GM18873 (cell line): ENCODE measurements at regions not wholly inside any gene's neighbourhood (a gene's known extent, or its start where the extent isn't known, plus 50 kb on each side); places are given as distances from the start of the nearest gene placed in this dataset.
"Not testable (repeated sequence)": the region's sequence is repeated elsewhere in the genome, so short reads cannot be mapped to it uniquely, and the experiment has no call there.

Source experiments
- ATAC-seq: cut with Tn5 transposase; IDR thresholded peaks from one replicate; pipeline ENCODE4 v1.9.1; 2021; ENCODE audit warnings: mild to moderate bottlenecking, moderate library complexity, moderate number of reproducible peaks; ENCODE audit not compliant: unreplicated experiment, low FRiP score

- no peak for ATAC-seq
Observed at GRCh38 chr1:38488162-38488898, 371.2 kb downstream of the RRAGC start.

DNA sequence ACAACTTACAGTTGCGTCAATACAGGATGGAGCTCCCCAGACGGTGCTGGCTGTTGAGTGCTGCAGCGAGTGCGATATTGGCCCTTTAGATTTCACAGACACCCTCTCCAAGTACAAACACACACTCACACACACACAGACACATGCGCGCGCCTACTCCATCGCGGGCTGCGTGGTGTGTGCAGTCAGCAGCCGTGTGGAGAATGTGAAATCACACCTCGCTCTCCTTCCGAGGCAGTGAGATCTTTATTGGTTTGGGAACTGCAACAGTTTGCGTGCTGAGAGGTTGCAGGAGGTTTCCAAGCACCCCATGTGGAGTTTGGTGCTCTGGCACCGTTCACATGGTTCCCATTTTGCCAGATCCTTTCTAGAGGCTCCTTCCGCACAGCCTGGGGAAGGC lies 372.2 kb downstream of the RRAGC start:
- no peak for ATAC-seq

- ATAC-seq, result no peak
Observed at GRCh38 chr1:38486085-38486484, 373.5 kb downstream of the RRAGC start.

GRCh38 chr1:38481871-38482826 lies 377.4 kb downstream of the RRAGC start:
- no peak for ATAC-seq

DNA sequence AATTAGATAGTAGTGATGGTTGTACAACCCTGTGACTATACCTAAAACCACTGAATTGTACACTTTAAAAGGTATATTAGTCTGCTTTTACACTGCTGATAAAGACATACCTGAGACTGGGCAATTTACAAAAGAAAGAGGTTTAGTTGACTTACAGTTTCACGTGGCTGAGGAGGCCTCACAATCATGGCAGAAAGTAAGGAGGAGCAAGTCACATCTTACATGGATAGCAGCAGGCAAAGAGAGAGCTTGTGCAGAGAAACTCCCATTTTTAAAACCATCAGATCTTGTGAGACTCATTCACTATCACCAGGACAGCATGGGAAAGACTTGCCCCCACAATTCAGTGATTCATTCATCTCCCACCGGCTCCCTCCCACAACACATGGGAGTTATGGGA lies 379.9 kb downstream of the RRAGC start:
- ATAC-seq, result not testable (repeated sequence)

GRCh38 chr1:38477811-38478210 lies 381.8 kb downstream of the RRAGC start:
- no peak for ATAC-seq

- no peak for ATAC-seq
Observed at GRCh38 chr1:38476850-38477178, 382.8 kb downstream of the RRAGC start.

DNA sequence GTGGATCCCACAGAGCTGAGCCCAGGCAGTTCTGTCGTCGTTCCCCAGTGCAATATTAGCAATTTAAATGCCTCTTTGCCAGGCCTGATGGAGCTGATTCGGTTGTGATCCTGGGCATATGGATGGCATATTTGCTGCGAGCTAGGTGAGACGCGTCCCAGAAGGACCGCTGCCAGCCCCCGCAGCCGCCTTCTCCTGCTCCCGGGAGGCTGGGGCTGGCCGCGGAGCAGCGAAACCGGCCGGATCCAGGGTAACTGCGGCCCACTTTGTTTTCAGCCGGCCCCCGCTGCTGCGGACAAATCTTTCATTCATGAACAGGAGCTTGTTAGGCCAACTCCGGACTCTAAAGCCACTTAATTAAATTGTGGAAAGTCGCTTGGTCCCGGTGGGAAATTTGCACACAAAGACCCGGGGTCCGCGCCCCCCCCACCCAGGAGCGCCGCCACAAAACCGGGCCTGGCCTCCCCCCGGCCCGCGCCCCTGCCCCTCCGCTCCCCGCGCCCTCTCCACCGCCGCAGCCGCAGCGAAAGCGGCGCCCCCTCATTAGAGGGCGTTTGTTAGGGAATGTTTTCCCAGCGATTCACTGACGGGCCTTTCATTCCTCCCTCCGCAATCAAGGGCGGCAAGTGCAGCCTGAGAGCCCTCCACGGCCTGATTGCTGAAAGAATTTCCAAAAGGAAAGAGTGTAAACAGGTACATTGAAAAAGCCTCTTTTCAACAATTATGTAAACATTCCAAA lies 383.3 kb downstream of the RRAGC start:
- ATAC-seq, result no peak

DNA sequence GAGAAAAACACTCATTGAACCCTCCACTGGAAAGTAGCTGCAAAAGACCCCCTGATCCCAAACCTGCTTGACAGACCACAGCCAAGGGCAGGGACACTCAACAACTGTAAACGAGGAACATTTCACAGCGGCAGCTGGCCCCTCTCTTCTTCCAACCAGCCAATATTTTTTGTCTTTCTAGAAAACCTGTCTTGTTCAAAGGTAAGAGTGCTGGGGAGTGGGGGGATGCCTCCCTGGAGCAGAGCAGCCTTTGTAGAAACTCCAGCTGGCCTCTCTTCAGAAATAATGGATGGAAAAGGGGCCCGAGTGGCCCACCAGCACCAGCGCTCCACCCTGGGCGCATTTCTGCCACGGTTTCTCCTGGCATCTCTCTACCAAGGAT lies 384.0 kb downstream of the RRAGC start:
- no peak for ATAC-seq

DNA sequence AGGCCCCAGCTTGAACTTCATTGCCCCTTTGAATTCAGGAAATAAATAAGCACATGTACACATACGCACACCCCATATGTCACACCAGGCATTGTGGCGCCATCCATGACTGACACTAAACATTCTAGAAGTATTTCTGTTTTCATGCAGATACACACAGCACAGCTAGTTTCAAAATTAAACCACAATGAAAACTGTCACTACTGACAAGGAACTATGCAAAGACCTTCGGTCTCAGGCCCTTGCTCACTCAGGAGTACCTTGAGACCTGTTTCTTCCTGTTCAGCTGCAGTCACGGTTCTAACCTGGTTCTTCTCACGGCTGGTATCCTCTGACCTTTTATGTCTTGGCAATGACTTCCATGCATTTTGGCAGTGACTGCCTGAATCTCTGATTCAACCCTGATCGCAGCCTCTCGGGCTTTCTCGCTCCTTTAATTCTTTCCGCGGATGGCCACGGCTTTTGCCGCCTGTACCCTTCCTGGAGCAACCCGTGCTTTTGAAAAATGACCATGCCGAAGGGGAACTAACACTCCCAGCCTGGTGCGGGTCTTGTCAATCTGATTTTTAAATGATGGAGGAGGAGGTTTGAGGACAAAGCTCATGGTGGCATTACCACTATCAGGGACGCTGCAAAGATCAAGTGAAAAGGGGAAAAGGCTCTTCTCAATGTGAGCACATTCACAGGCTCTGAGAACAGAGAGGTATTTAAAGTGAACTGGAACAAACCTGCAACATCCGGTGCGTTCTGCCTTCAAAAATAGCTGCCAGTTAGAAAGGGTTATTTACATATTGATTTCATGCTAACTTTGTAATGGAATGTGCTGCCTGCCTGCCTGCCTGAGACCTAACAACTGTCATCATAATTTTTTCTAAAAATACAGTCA lies 384.6 kb downstream of the RRAGC start:
- peak; percentile 78 for ATAC-seq

DNA sequence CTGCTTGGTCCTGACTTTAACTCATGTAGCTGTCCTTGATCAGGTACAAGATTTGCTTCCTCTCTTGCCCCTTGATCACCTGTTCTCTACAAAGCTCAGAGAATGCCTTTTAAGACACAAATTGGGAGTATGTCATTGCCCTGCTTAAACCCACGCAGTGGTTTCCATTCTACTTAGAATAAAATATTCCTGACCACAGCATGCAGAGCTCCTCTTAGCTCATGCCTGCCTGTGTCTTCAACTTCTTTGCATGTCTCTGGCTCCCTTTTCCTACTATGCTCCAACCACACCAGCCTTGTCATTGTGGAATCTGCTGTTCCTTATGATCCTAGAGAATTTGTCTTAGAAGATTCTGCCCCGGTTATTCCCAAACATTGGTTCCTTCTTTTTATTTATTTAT lies 393.1 kb downstream of the RRAGC start:
- no peak for ATAC-seq

DNA sequence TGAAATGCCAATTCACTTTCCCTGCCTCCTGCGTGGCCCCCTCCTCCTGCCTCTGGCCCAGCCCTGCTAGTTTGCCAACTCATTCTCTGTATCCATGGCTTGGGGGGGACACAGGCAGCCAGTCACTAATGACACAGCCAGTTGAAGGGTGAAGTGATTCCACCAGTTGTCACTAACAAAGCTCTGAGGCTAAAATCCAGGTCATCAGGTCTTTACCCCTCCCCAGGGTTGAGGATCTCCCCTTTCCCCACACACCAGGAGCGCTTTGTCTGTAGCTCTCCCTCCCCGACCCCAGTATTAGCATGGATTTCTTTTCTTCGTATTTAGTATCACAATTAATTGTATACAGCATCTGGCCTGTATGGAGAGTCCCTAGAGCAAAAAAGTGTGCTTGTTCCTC lies 394.1 kb downstream of the RRAGC start:
- ATAC-seq, result no peak

DNA sequence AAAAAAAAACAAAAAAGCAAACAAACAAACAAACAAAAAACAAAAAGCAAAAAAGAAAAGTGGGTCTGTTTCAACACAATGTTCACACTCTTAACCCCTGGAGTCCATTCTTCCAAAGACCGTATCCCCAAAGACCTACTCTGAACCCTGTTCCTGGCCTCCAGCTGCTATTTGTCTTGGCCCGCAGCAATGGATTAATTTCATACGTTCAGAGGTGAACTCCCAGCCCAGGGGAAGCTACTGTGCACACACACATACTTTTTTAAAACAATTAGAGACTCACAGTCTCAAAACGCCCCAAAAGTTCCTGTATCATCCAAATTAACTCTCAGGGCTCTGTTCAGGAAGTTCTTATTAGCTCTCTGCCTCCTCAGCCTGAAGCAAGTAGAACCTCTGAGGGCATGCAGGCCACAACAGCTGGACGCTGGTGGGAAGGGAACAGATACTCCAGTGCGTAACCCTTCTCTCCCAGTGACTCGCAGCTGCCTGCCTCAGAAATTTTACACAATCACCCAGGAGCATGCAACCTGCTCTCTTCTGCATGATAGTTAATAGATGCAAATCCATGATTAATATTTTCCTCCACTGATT lies 395.4 kb downstream of the RRAGC start:
- no peak for ATAC-seq

- no peak for ATAC-seq
Observed at GRCh38 chr1:38463074-38463473, 396.5 kb downstream of the RRAGC start.

GRCh38 chr1:38456531-38456876 lies 403.1 kb downstream of the RRAGC start:
- ATAC-seq, result no peak

DNA sequence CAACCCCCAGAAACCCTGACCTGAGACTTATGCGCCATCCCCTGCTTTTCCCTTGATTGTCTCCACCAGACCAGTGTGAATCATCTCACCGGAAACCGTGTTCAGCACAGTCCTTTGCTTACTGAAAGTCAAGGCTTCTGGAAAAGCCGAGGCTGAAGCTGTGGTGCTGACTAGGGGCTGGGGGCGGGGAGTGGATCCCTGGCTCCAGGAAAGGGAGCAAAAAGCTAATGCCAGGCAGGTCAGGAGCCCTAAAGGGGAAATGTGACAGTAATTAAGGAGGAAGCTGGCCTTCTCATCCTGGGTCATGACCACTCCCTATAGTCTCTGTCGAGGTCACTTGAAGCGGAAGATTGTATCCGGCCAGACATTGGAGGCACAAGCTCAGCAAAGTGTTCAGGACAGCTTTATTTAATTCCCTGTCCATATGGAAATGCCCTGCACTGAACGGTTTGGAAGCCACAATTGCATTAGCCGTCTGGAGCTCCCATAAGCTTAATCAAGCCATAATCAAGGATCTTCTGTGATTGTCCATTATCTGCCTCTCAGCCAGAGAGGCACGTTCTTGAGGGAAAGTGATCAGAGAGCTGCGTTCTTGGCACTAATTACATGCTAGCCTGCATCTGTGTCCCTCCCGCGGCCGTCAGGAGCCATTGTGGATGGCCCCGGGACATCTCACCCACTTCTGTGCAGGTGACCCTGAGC lies 403.6 kb downstream of the RRAGC start:
- ATAC-seq, result no peak

- no peak for ATAC-seq
Observed at GRCh38 chr1:38454749-38455441, 404.7 kb downstream of the RRAGC start.

GRCh38 chr1:38454236-38454635 lies 405.3 kb downstream of the RRAGC start:
- no peak for ATAC-seq

GRCh38 chr1:38452246-38452645 lies 405.7 kb upstream of the POU3F1 start:
- no peak for ATAC-seq
